ENCODE measurements at regions not wholly inside any gene's neighbourhood (a gene's known extent, or its start where the extent isn't known, plus 50 kb on each side); places are given as distances from the start of the nearest gene placed in this dataset.

GRCh38 chr10:78316451-78316931 is 282.8 kb downstream of the RPS24 start:
- H3K9me3 Mint-ChIP-seq (ENCODE audit: low read depth) = no peaks in the 10 kb centered on the region
- TF ChIP-seq CTCF (IDR thresholded peaks at IDR 0.05) = no peak
- H3K27me3 Mint-ChIP-seq (ENCODE audit: low read depth) = peaks cover 3% of the 10 kb centered on the region
- peak overlapping the region; percentile 53 for H3K27ac Mint-ChIP-seq (ENCODE audit: unreplicated experiment)
- no peaks in the 10 kb centered on the region for H3K36me3 Mint-ChIP-seq (ENCODE audit: low read depth)
- peaks cover 7% of the 10 kb centered on the region for H3K4me1 Mint-ChIP-seq (ENCODE audit: low read depth)
- H3K4me3 Mint-ChIP-seq (ENCODE audit: unreplicated experiment) = no peak overlapping the region
- no peak for DNase-seq (ENCODE audit: low spot score)

GRCh38 chr10:78318305-78318704 is 284.6 kb downstream of the RPS24 start:
- Mint-ChIP-seq H3K4me3 (ENCODE audit: unreplicated experiment) (no peak overlapping the region), H3K36me3 (ENCODE audit: low read depth) (no peaks in the 10 kb centered on the region), H3K27ac (ENCODE audit: unreplicated experiment) (no peak overlapping the region), H3K4me1 (ENCODE audit: low read depth) (peaks cover 7% of the 10 kb centered on the region), H3K27me3 (ENCODE audit: low read depth) (peaks cover 7% of the 10 kb centered on the region), H3K9me3 (ENCODE audit: low read depth) (peaks cover 3% of the 10 kb centered on the region)
- no peak for DNase-seq (ENCODE audit: low spot score)
- no peak for TF ChIP-seq CTCF (IDR thresholded peaks at IDR 0.05)

GRCh38 chr10:78319371-78319770 is 285.7 kb downstream of the RPS24 start:
- Mint-ChIP-seq H3K27me3 (ENCODE audit: low read depth) (peaks cover 10% of the 10 kb centered on the region), H3K36me3 (ENCODE audit: low read depth) (no peaks in the 10 kb centered on the region), H3K4me1 (ENCODE audit: low read depth) (peaks cover 7% of the 10 kb centered on the region), H3K27ac (ENCODE audit: unreplicated experiment) (no peak overlapping the region), H3K4me3 (ENCODE audit: unreplicated experiment) (no peak overlapping the region), H3K9me3 (ENCODE audit: low read depth) (peaks cover 5% of the 10 kb centered on the region)
- TF ChIP-seq CTCF (IDR thresholded peaks at IDR 0.05) = no peak
- no peak for DNase-seq (ENCODE audit: low spot score)

GRCh38 chr10:78319841-78320240 is 286.2 kb downstream of the RPS24 start:
- Mint-ChIP-seq H3K4me3 (ENCODE audit: unreplicated experiment) (no peak overlapping the region), H3K27me3 (ENCODE audit: low read depth) (peaks cover 12% of the 10 kb centered on the region), H3K27ac (ENCODE audit: unreplicated experiment) (no peak overlapping the region), H3K4me1 (ENCODE audit: low read depth) (peaks cover 7% of the 10 kb centered on the region), H3K36me3 (ENCODE audit: low read depth) (peaks cover under 1% of the 10 kb centered on the region), H3K9me3 (ENCODE audit: low read depth) (peaks cover 9% of the 10 kb centered on the region)
- DNase-seq (ENCODE audit: low spot score) = no peak
- TF ChIP-seq CTCF (IDR thresholded peaks at IDR 0.05) = no peak

GRCh38 chr10:78320506-78320905 is 286.8 kb downstream of the RPS24 start:
- Mint-ChIP-seq H3K4me1 (ENCODE audit: low read depth) (peaks cover 7% of the 10 kb centered on the region), H3K36me3 (ENCODE audit: low read depth) (peaks cover 4% of the 10 kb centered on the region), H3K9me3 (ENCODE audit: low read depth) (peaks cover 15% of the 10 kb centered on the region), H3K4me3 (ENCODE audit: unreplicated experiment) (no peak overlapping the region), H3K27ac (ENCODE audit: unreplicated experiment) (no peak overlapping the region), H3K27me3 (ENCODE audit: low read depth) (peaks cover 14% of the 10 kb centered on the region)
- no peak for DNase-seq (ENCODE audit: low spot score)
- no peak for TF ChIP-seq CTCF (IDR thresholded peaks at IDR 0.05)
